Thymus (tissue), 11 donors: ENCODE measurements at regions not wholly inside any gene's neighbourhood (a gene's known extent, or its start where the extent isn't known, plus 50 kb on each side); places are given as distances from the start of the nearest gene placed in this dataset.

Source experiments
- DNase-seq, 9 donors: peaks; one replicate each; pipeline ENCODE4 v3.0.0-alpha.2; 2013; ENCODE audit warnings: low spot score in 9 of 9, low read depth in 6 of 9, missing footprints in 1 of 9
- H3K27ac ChIP-seq, 2 donors: one replicate each; pipeline ENCODE4 v1.5.1; 2013; ENCODE audit warnings: control low read depth in 1 of 2, low read depth in 1 of 2, low read length in 1 of 2, mild to moderate bottlenecking in 1 of 2, moderate library complexity in 1 of 2
- H3K27me3 ChIP-seq, 2 donors: one replicate each; pipeline ENCODE4 v1.5.1; 2013; ENCODE audit warnings: low read length in 1 of 2; ENCODE audit not compliant: control insufficient read depth in 2 of 2, insufficient read depth in 1 of 2
- H3K36me3 ChIP-seq, 2 donors: one replicate each; pipeline ENCODE4 v1.5.1; 2013; ENCODE audit warnings: low read length in 1 of 2, mild to moderate bottlenecking in 1 of 2, moderate library complexity in 1 of 2; ENCODE audit not compliant: control insufficient read depth in 2 of 2, insufficient read depth in 2 of 2
- H3K4me1 ChIP-seq, 2 donors: one replicate each; pipeline ENCODE4 v1.5.1; 2013; ENCODE audit warnings: low read length in 2 of 2; ENCODE audit not compliant: control insufficient read depth in 2 of 2, insufficient read depth in 2 of 2
- H3K4me3 ChIP-seq, 2 donors: one replicate each; pipeline ENCODE4 v1.5.1; 2013; ENCODE audit warnings: low read length in 2 of 2, control low read depth in 1 of 2, mild to moderate bottlenecking in 1 of 2
- H3K9me3 ChIP-seq, 2 donors: one replicate each; pipeline ENCODE4 v1.5.1; 2013; ENCODE audit warnings: low read length in 1 of 2, mild to moderate bottlenecking in 1 of 2; ENCODE audit not compliant: control insufficient read depth in 2 of 2, insufficient read depth in 1 of 2
- WGBS: extraction: QIAGEN DNeasy Blood & Tissue Kit; methylation state at CpG from one replicate; pipeline ENCODE4 v1.1.7; 2013; 5-methylcytosine and 5-hydroxymethylcytosine counted together
- donor health status: healthy.

GRCh38 chr10:76736815-76737618, 900.6 kb downstream of the KCNMA1 start:
- no peak overlapping the region for H3K27ac ChIP-seq
- H3K4me1 ChIP-seq: no peaks in the 10 kb centered on the region
- no peaks in the 10 kb centered on the region for H3K9me3 ChIP-seq
- no peaks in the 10 kb centered on the region for H3K36me3 ChIP-seq
- no peak overlapping the region for H3K4me3 ChIP-seq
- H3K27me3 ChIP-seq: no peaks in the 10 kb centered on the region
- WGBS: 93% methylated on average over 6 of the region's 6 CpGs
- DNase-seq: no peak

- DNase-seq: peak in 1 of 9 donors; percentile 1
- Histone ChIP-seq H3K9me3 (no peaks in the 10 kb centered on the region), H3K4me3 (no peak overlapping the region), H3K27me3 (no peaks in the 10 kb centered on the region), H3K27ac (no peak overlapping the region), H3K4me1 (no peaks in the 10 kb centered on the region), H3K36me3 (no peaks in the 10 kb centered on the region)
- 86% methylated on average over 4 of the region's 4 CpGs for WGBS
These were observed 901.2 kb downstream of the KCNMA1 start for GRCh38 chr10:76736392-76736791.

GRCh38 chr10:76735866-76736265, 901.7 kb downstream of the KCNMA1 start:
- H3K36me3 ChIP-seq: no peaks in the 10 kb centered on the region
- DNase-seq: no peak
- no peak overlapping the region for H3K4me3 ChIP-seq
- H3K4me1 ChIP-seq: no peaks in the 10 kb centered on the region
- 83% methylated on average over 2 of the region's 2 CpGs for WGBS
- no peak overlapping the region for H3K27ac ChIP-seq
- H3K9me3 ChIP-seq: no peaks in the 10 kb centered on the region
- H3K27me3 ChIP-seq: no peaks in the 10 kb centered on the region

GRCh38 chr10:76733441-76733936, 904.1 kb downstream of the KCNMA1 start:
- Histone ChIP-seq H3K4me3 (no peak overlapping the region), H3K4me1 (no peaks in the 10 kb centered on the region), H3K9me3 (no peaks in the 10 kb centered on the region), H3K27ac (no peak overlapping the region), H3K36me3 (no peaks in the 10 kb centered on the region), H3K27me3 (no peaks in the 10 kb centered on the region)
- WGBS: 38% methylated on average over 5 of the region's 5 CpGs
- DNase-seq: no peak

GRCh38 chr10:76732306-76732705, 905.3 kb downstream of the KCNMA1 start:
- no peak for DNase-seq
- Histone ChIP-seq H3K4me3 (no peak overlapping the region), H3K27me3 (no peaks in the 10 kb centered on the region), H3K36me3 (no peaks in the 10 kb centered on the region), H3K27ac (no peak overlapping the region), H3K9me3 (no peaks in the 10 kb centered on the region), H3K4me1 (no peaks in the 10 kb centered on the region)
- 96% methylated on average over 3 of the region's 3 CpGs for whole genome bisulfite sequencing

GRCh38 chr10:76729841-76730487, 907.6 kb downstream of the KCNMA1 start:
- Histone ChIP-seq H3K9me3 (no peaks in the 10 kb centered on the region), H3K27me3 (no peaks in the 10 kb centered on the region), H3K36me3 (no peaks in the 10 kb centered on the region), H3K4me1 (no peaks in the 10 kb centered on the region), H3K4me3 (no peak overlapping the region), H3K27ac (no peak overlapping the region)
- 83% methylated on average over 1 of the region's 1 CpG for WGBS
- DNase-seq: no peak

- no peaks in the 10 kb centered on the region for H3K4me1 ChIP-seq
- no peaks in the 10 kb centered on the region for H3K36me3 ChIP-seq
- no peak for DNase-seq
- no peaks in the 10 kb centered on the region for H3K27me3 ChIP-seq
- no peaks in the 10 kb centered on the region for H3K9me3 ChIP-seq
- no peak overlapping the region for H3K27ac ChIP-seq
- no peak overlapping the region for H3K4me3 ChIP-seq
These were observed 908.3 kb downstream of the KCNMA1 start for GRCh38 chr10:76729346-76729745.

- DNase-seq: no peak
- no peaks in the 10 kb centered on the region for H3K27me3 ChIP-seq
- 70% methylated on average over 2 of the region's 2 CpGs for WGBS
- no peak overlapping the region for H3K4me3 ChIP-seq
- no peaks in the 10 kb centered on the region for H3K36me3 ChIP-seq
- H3K4me1 ChIP-seq: no peaks in the 10 kb centered on the region
- no peaks in the 10 kb centered on the region for H3K9me3 ChIP-seq
- H3K27ac ChIP-seq: no peak overlapping the region
These were observed 910.6 kb downstream of the KCNMA1 start for GRCh38 chr10:76727038-76727437.

- H3K36me3 ChIP-seq: no peaks in the 10 kb centered on the region
- no peak for DNase-seq
- no peaks in the 10 kb centered on the region for H3K9me3 ChIP-seq
- H3K27me3 ChIP-seq: no peaks in the 10 kb centered on the region
- no peak overlapping the region for H3K4me3 ChIP-seq
- 87% methylated on average over 9 of the region's 9 CpGs for WGBS
- no peaks in the 10 kb centered on the region for H3K4me1 ChIP-seq
- H3K27ac ChIP-seq: no peak overlapping the region
These were observed 913.8 kb downstream of the KCNMA1 start for GRCh38 chr10:76723844-76724243.
